NCI-H69 (cell line): ENCODE measurements at regions not wholly inside any gene's neighbourhood (a gene's known extent, or its start where the extent isn't known, plus 50 kb on each side); places are given as distances from the start of the nearest gene placed in this dataset.
A peak's percentile ranks its signal among the peaks of the same experiment; 100 is the strongest.

Source experiments
- DNase-seq: peaks from one replicate; lab custom pipeline; 2025; lab: John Stamatoyannopoulos, UW

- no peak for DNase-seq
Observed at GRCh38 chr20:7708782-7709181, 231.5 kb downstream of the HAO1 start.

GRCh38 chr20:7710440-7710839 lies 229.8 kb downstream of the HAO1 start:
- no peak for DNase-seq

- DNase-seq: no peak
Observed at GRCh38 chr20:7712661-7713060, 227.6 kb downstream of the HAO1 start.

- DNase-seq: no peak
Observed at GRCh38 chr20:7714549-7714948, 225.7 kb downstream of the HAO1 start.

- DNase-seq: no peak
Observed at GRCh38 chr20:7716286-7716972, 223.8 kb downstream of the HAO1 start.

- DNase-seq: no peak
Observed at GRCh38 chr20:7722564-7722963, 217.7 kb downstream of the HAO1 start.

- no peak for DNase-seq
Observed at GRCh38 chr20:7723284-7723683, 217.0 kb downstream of the HAO1 start.

GRCh38 chr20:7728338-7728737 lies 211.9 kb downstream of the HAO1 start:
- DNase-seq: no peak

GRCh38 chr20:7734216-7734615 lies 206.0 kb downstream of the HAO1 start:
- DNase-seq: no peak

- DNase-seq: peak; percentile 96
Observed at GRCh38 chr20:7736336-7736735, 203.9 kb downstream of the HAO1 start.

GRCh38 chr20:7741866-7742265 lies 198.4 kb downstream of the HAO1 start:
- DNase-seq: no peak

GRCh38 chr20:7742479-7742878 lies 197.8 kb downstream of the HAO1 start:
- peak; percentile 90 for DNase-seq

- DNase-seq: no peak
Observed at GRCh38 chr20:7744411-7744810, 195.8 kb downstream of the HAO1 start.

- no peak for DNase-seq
Observed at GRCh38 chr20:7748624-7749023, 191.6 kb downstream of the HAO1 start.

- no peak for DNase-seq
Observed at GRCh38 chr20:7754102-7754501, 186.2 kb downstream of the HAO1 start.

- no peak for DNase-seq
Observed at GRCh38 chr20:7758406-7758805, 181.9 kb downstream of the HAO1 start.

GRCh38 chr20:7760247-7761031 lies 179.8 kb downstream of the HAO1 start:
- no peak for DNase-seq

GRCh38 chr20:7765221-7765620 lies 175.0 kb downstream of the HAO1 start:
- DNase-seq: no peak

GRCh38 chr20:7770046-7770445 lies 170.2 kb downstream of the HAO1 start:
- DNase-seq: peak; percentile 55

GRCh38 chr20:7770578-7770977 lies 169.7 kb downstream of the HAO1 start:
- peak; percentile 97 for DNase-seq

GRCh38 chr20:7772371-7772770 lies 167.9 kb downstream of the HAO1 start:
- peak; percentile 85 for DNase-seq

GRCh38 chr20:7773511-7773910 lies 166.7 kb downstream of the HAO1 start:
- no peak for DNase-seq

- no peak for DNase-seq
Observed at GRCh38 chr20:7775072-7775471, 165.2 kb downstream of the HAO1 start.

GRCh38 chr20:7776148-7776547 lies 164.1 kb downstream of the HAO1 start:
- DNase-seq: no peak
